ENCODE measurements at regions not wholly inside any gene's neighbourhood (a gene's known extent, or its start where the extent isn't known, plus 50 kb on each side); places are given as distances from the start of the nearest gene placed in this dataset.

GRCh38 chr1:30358500-30358899 lies 364.9 kb downstream of the MATN1 start:
- DNase-seq (ENCODE audit: low read depth): no peak
- in situ Hi-C loops (cut with HindIII; ENCODE audit: low sequenced_read_pairs): no loop called here
- no peak for TF ChIP-seq CTCF (IDR thresholded peaks at IDR 0.05; ENCODE audit: low read depth, low read length, missing control alignments)
- no peak overlapping the region for H3K4me3 ChIP-seq (ENCODE audit: low read depth, low read length)

GRCh38 chr1:30356839-30357238 lies 366.5 kb downstream of the MATN1 start:
- in situ Hi-C loops (cut with HindIII; ENCODE audit: low sequenced_read_pairs): no loop called here
- DNase-seq (ENCODE audit: low read depth): no peak
- no peak for TF ChIP-seq CTCF (IDR thresholded peaks at IDR 0.05; ENCODE audit: low read depth, low read length, missing control alignments)
- no peak overlapping the region for H3K4me3 ChIP-seq (ENCODE audit: low read depth, low read length)

- DNase-seq (ENCODE audit: low read depth): no peak
- in situ Hi-C loops (cut with HindIII; ENCODE audit: low sequenced_read_pairs): no loop called here
- no peak for TF ChIP-seq CTCF (IDR thresholded peaks at IDR 0.05; ENCODE audit: low read depth, low read length, missing control alignments)
- H3K4me3 ChIP-seq (ENCODE audit: low read depth, low read length): no peak overlapping the region
These were observed 369.0 kb downstream of the MATN1 start for GRCh38 chr1:30354410-30354809.

- H3K4me3 ChIP-seq (ENCODE audit: low read depth, low read length): no peak overlapping the region
- in situ Hi-C loops (cut with HindIII; ENCODE audit: low sequenced_read_pairs): no loop called here
- TF ChIP-seq CTCF (IDR thresholded peaks at IDR 0.05; ENCODE audit: low read depth, low read length, missing control alignments): peak; percentile 49
- DNase-seq (ENCODE audit: low read depth): no peak
These were observed 369.7 kb downstream of the MATN1 start for GRCh38 chr1:30353637-30354036.

GRCh38 chr1:30348147-30348546 lies 375.2 kb downstream of the MATN1 start:
- DNase-seq (ENCODE audit: low read depth): no peak
- no peak for TF ChIP-seq CTCF (IDR thresholded peaks at IDR 0.05; ENCODE audit: low read depth, low read length, missing control alignments)
- in situ Hi-C loops (cut with HindIII; ENCODE audit: low sequenced_read_pairs): no loop called here
- H3K4me3 ChIP-seq (ENCODE audit: low read depth, low read length): no peak overlapping the region

GRCh38 chr1:30345491-30346130 lies 377.8 kb downstream of the MATN1 start:
- no peak for DNase-seq (ENCODE audit: low read depth)
- no peak for TF ChIP-seq CTCF (IDR thresholded peaks at IDR 0.05; ENCODE audit: low read depth, low read length, missing control alignments)
- H3K4me3 ChIP-seq (ENCODE audit: low read depth, low read length): no peak overlapping the region
- in situ Hi-C loops (cut with HindIII; ENCODE audit: low sequenced_read_pairs): no loop called here
